ENCODE measurements at regions not wholly inside any gene's neighbourhood (a gene's known extent, or its start where the extent isn't known, plus 50 kb on each side); places are given as distances from the start of the nearest gene placed in this dataset.

- H3K27me3 ChIP-seq (ENCODE audit: control insufficient read depth, extremely low read depth, insufficient read depth, low read length) = no peaks in the 10 kb centered on the region
- H3K4me2 ChIP-seq (ENCODE audit: control insufficient read depth, extremely low read depth, insufficient read depth, low read depth, low read length) = no peak overlapping the region
- dilution Hi-C loops (cut with MboI; ENCODE audit: extremely low pct_ligation_motif_present, low sequenced_read_pairs) = no loop called here
- H2AFZ ChIP-seq (ENCODE audit: control insufficient read depth, low read length) = no peak overlapping the region
- H3K4me3 ChIP-seq (ENCODE audit: control insufficient read depth in 2 of 3, extremely low read depth in 1 of 3, insufficient read depth in 2 of 3, low read depth in 1 of 3, low read length in 3 of 3) = no peak overlapping the region
- no peak for TF ChIP-seq CTCF (optimal IDR thresholded peaks at IDR 0.05 in 1 of 3, IDR thresholded peaks at IDR 0.05 in 1 of 3, conservative IDR thresholded peaks at IDR 0.05 in 1 of 3; ENCODE audit: extremely low read depth in 1 of 3, insufficient read depth in 2 of 3, low read length in 3 of 3)
- TF ChIP-seq EZH2 (IDR thresholded peaks at IDR 0.05; ENCODE audit: low read length) = no peak
- H3K4me1 ChIP-seq (ENCODE audit: control insufficient read depth, extremely low read depth, insufficient read depth, low read length) = no peaks in the 10 kb centered on the region
- H3K27ac ChIP-seq (ENCODE audit: control insufficient read depth, insufficient read depth, low read length) = no peak overlapping the region
- FAIRE-seq (no peak), DNase-seq (ENCODE audit: low read depth, low spot score) (no peak)
- no peaks in the 10 kb centered on the region for H3K9me3 ChIP-seq (ENCODE audit: control insufficient read depth, low read depth, low read length)
- H3K79me2 ChIP-seq (ENCODE audit: control insufficient read depth, insufficient read depth, low read length) = no peaks in the 10 kb centered on the region
- no peak overlapping the region for H3K9ac ChIP-seq (ENCODE audit: control insufficient read depth, extremely low read depth, insufficient read depth, low read length)
- no peaks in the 10 kb centered on the region for H4K20me1 ChIP-seq (ENCODE audit: control insufficient read depth, extremely low read depth, insufficient read depth, low read length)
- H3K9me1 ChIP-seq (ENCODE audit: control insufficient read depth, extremely low read depth, insufficient read depth, low read length) = no peaks in the 10 kb centered on the region
- H3K36me3 ChIP-seq (ENCODE audit: control insufficient read depth in 2 of 2, extremely low read depth in 1 of 2, insufficient read depth in 2 of 2, low read length in 2 of 2) = no peaks in the 10 kb centered on the region
These were observed 1559.6 kb downstream of the TECRL start for GRCh38 chr4:62849696-62850095.

GRCh38 chr4:62835631-62836030 is 1573.6 kb downstream of the TECRL start:
- no peak for FAIRE-seq
- Histone ChIP-seq H3K36me3 (ENCODE audit: control insufficient read depth in 2 of 2, extremely low read depth in 1 of 2, insufficient read depth in 2 of 2, low read length in 2 of 2) (no peaks in the 10 kb centered on the region), H3K4me2 (ENCODE audit: control insufficient read depth, extremely low read depth, insufficient read depth, low read depth, low read length) (no peak overlapping the region)

More at GRCh38 chr4:62835631-62836030, 1573.6 kb downstream of the TECRL start:
- H3K9me3 ChIP-seq (ENCODE audit: control insufficient read depth, low read depth, low read length) = no peaks in the 10 kb centered on the region
- H3K9me1 ChIP-seq (ENCODE audit: control insufficient read depth, extremely low read depth, insufficient read depth, low read length) = no peaks in the 10 kb centered on the region
- TF ChIP-seq CTCF (optimal IDR thresholded peaks at IDR 0.05 in 1 of 3, IDR thresholded peaks at IDR 0.05 in 1 of 3, conservative IDR thresholded peaks at IDR 0.05 in 1 of 3; ENCODE audit: extremely low read depth in 1 of 3, insufficient read depth in 2 of 3, low read length in 3 of 3) = no peak
- no peak for TF ChIP-seq EZH2 (IDR thresholded peaks at IDR 0.05; ENCODE audit: low read length)
- H3K4me3 ChIP-seq (ENCODE audit: control insufficient read depth in 2 of 3, extremely low read depth in 1 of 3, insufficient read depth in 2 of 3, low read depth in 1 of 3, low read length in 3 of 3) = no peak overlapping the region
- no peaks in the 10 kb centered on the region for H4K20me1 ChIP-seq (ENCODE audit: control insufficient read depth, extremely low read depth, insufficient read depth, low read length)
- no peak overlapping the region for H3K27ac ChIP-seq (ENCODE audit: control insufficient read depth, insufficient read depth, low read length)
- H3K79me2 ChIP-seq (ENCODE audit: control insufficient read depth, insufficient read depth, low read length) = no peaks in the 10 kb centered on the region
- no peak overlapping the region for H3K9ac ChIP-seq (ENCODE audit: control insufficient read depth, extremely low read depth, insufficient read depth, low read length)
- dilution Hi-C loops (cut with MboI; ENCODE audit: extremely low pct_ligation_motif_present, low sequenced_read_pairs) = no loop called here
- no peaks in the 10 kb centered on the region for H3K4me1 ChIP-seq (ENCODE audit: control insufficient read depth, extremely low read depth, insufficient read depth, low read length)
- no peaks in the 10 kb centered on the region for H3K27me3 ChIP-seq (ENCODE audit: control insufficient read depth, extremely low read depth, insufficient read depth, low read length)
- DNase-seq (ENCODE audit: low read depth, low spot score) = no peak
- H2AFZ ChIP-seq (ENCODE audit: control insufficient read depth, low read length) = no peak overlapping the region

Measured in keratinocyte (primary cell).